Parathyroid adenoma (tissue), 2 donors: ENCODE measurements at regions not wholly inside any gene's neighbourhood (a gene's known extent, or its start where the extent isn't known, plus 50 kb on each side); places are given as distances from the start of the nearest gene placed in this dataset.

Experiments
- H2AFZ ChIP-seq: fragments of 300-600 bp; sonication (generic); one replicate; pipeline ENCODE4 v1.7.0; 2017; ENCODE audit warnings: antibody characterized with exemption, mild to moderate bottlenecking
- H3K27ac ChIP-seq: fragments of 300-600 bp; sonication (generic); one replicate; pipeline ENCODE4 v1.7.0; 2017
- H3K27me3 ChIP-seq: fragments of 300-600 bp; sonication (generic); one replicate; pipeline ENCODE4 v1.7.0; 2017; ENCODE audit warnings: low read length; ENCODE audit not compliant: control insufficient read depth, insufficient read depth
- H3K36me3 ChIP-seq: fragments of 300-600 bp; sonication (generic); one replicate; pipeline ENCODE4 v1.7.0; 2017; ENCODE audit warnings: low read length; ENCODE audit not compliant: control insufficient read depth, insufficient read depth
- H3K4me1 ChIP-seq: fragments of 300-600 bp; sonication (generic); one replicate; pipeline ENCODE4 v1.7.0; 2017; ENCODE audit warnings: control low read depth
- H3K4me2 ChIP-seq: fragments of 300-600 bp; sonication (generic); one replicate; pipeline ENCODE4 v1.7.0; 2017; ENCODE audit warnings: low read length
- H3K4me3 ChIP-seq: fragments of 300-600 bp; sonication (generic); one replicate; pipeline ENCODE4 v1.7.0; 2017; ENCODE audit warnings: low read depth, low read length
- H3K79me2 ChIP-seq: fragments of 300-600 bp; sonication (generic); one replicate; pipeline ENCODE4 v1.7.0; 2017; ENCODE audit warnings: control low read depth
- H3K9ac ChIP-seq: fragments of 300-600 bp; sonication (generic); one replicate; pipeline ENCODE4 v1.7.0; 2017; ENCODE audit warnings: mild to moderate bottlenecking
- H3K9me3 ChIP-seq: fragments of 300-600 bp; sonication (generic); one replicate; pipeline ENCODE4 v1.7.0; 2017; ENCODE audit warnings: low read length; ENCODE audit not compliant: control insufficient read depth
- TF ChIP-seq, protein P1 (sequence below): fragments of 300-600 bp; sonication (generic); IDR thresholded peaks from one replicate; pipeline ENCODE4 v1.7.0; 2017; ENCODE audit warnings: antibody characterized with exemption, mild to moderate bottlenecking
- donor health status: primary hyperparathyroidism.

DNA sequence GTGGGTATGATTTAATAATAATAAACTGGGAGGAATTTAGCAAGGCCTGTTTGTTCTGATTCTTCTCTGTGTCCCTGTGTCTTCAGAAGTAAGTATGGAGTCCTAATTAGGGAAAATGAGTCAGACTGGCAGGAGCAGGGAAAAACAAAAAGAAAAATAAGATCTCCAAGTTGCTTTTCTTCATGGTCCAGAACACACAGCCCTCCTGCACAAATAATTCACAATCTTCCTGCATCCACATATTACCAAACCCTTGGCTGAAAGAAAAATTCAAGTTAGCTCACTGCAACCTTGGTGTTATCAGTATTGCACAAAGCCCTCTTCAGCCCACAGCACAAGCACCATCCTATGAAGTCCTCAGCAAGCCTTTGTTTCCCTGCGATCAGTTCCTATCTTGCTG, 142.0 kb upstream of the LAMA2 start:
- Histone ChIP-seq H3K4me1 (no peaks in the 10 kb centered on the region), H3K4me3 (no peak overlapping the region), H2AFZ (no peak overlapping the region), H3K9ac (no peak overlapping the region), H3K79me2 (no peaks in the 10 kb centered on the region), H3K27ac (no peak overlapping the region), H3K9me3 (no peaks in the 10 kb centered on the region), H3K27me3 (no peaks in the 10 kb centered on the region), H3K36me3 (no peaks in the 10 kb centered on the region), H3K4me2 (no peak overlapping the region)
- TF ChIP-seq, protein P1, sequence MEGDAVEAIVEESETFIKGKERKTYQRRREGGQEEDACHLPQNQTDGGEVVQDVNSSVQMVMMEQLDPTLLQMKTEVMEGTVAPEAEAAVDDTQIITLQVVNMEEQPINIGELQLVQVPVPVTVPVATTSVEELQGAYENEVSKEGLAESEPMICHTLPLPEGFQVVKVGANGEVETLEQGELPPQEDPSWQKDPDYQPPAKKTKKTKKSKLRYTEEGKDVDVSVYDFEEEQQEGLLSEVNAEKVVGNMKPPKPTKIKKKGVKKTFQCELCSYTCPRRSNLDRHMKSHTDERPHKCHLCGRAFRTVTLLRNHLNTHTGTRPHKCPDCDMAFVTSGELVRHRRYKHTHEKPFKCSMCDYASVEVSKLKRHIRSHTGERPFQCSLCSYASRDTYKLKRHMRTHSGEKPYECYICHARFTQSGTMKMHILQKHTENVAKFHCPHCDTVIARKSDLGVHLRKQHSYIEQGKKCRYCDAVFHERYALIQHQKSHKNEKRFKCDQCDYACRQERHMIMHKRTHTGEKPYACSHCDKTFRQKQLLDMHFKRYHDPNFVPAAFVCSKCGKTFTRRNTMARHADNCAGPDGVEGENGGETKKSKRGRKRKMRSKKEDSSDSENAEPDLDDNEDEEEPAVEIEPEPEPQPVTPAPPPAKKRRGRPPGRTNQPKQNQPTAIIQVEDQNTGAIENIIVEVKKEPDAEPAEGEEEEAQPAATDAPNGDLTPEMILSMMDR, result no peak

DNA sequence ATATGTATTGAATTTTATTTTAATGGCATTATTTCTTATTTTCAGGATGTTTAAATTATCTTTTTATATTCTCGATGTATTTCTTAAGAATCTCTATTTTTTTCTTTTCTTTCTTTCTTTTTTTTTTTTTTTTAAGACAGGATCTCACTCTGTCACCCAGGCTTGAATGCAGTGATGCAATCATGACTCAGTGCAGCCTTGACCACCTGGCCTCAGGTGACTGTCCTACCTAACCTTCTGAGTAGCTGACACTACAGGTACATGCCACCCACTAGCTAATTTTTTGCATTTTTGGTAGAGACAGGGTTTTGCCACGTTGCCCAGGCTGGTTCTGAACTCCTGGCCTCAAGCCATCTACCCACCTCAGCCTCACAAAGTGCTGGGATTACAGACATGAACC, 143.8 kb upstream of the LAMA2 start:
- no peaks in the 10 kb centered on the region for H3K79me2 ChIP-seq
- TF ChIP-seq, protein P1, result no peak
- H3K4me1 ChIP-seq, result no peaks in the 10 kb centered on the region
- H3K27ac ChIP-seq, result no peak overlapping the region
- H3K4me2 ChIP-seq, result no peak overlapping the region
- H3K27me3 ChIP-seq, result no peaks in the 10 kb centered on the region
- no peaks in the 10 kb centered on the region for H3K9me3 ChIP-seq
- H2AFZ ChIP-seq, result no peak overlapping the region
- H3K4me3 ChIP-seq, result no peak overlapping the region
- H3K9ac ChIP-seq, result no peak overlapping the region
- H3K36me3 ChIP-seq, result no peaks in the 10 kb centered on the region

- no peaks in the 10 kb centered on the region for H3K79me2 ChIP-seq
- no peaks in the 10 kb centered on the region for H3K36me3 ChIP-seq
- no peak overlapping the region for H3K9ac ChIP-seq
- H3K27ac ChIP-seq, result no peak overlapping the region
- H3K9me3 ChIP-seq, result no peaks in the 10 kb centered on the region
- H3K4me3 ChIP-seq, result no peak overlapping the region
- H3K27me3 ChIP-seq, result no peaks in the 10 kb centered on the region
- no peak overlapping the region for H2AFZ ChIP-seq
- TF ChIP-seq, protein P1, result no peak
- H3K4me1 ChIP-seq, result no peaks in the 10 kb centered on the region
- no peak overlapping the region for H3K4me2 ChIP-seq
Measured at GRCh38 chr6:128738112-128738511, 144.8 kb upstream of the LAMA2 start.

DNA sequence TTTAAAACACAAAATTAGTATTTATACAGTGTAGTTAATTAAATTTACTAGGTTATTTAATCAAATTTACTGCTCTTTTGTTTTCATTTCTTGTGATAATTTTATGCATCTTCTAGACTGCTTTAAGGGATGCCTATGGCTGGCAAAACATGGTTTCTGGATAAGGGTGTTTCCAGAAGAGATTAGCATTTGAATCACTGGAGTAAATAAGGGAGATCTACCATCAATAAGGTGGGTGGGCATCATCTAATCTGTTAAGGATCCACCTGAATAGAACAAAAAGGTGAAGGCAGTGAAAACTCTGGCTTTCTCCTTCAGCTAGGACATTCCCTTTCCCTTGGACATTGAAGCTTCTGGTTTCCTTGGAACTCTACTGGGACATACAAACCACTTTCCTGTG, 146.2 kb upstream of the LAMA2 start:
- no peaks in the 10 kb centered on the region for H3K79me2 ChIP-seq
- H3K36me3 ChIP-seq, result no peaks in the 10 kb centered on the region
- H3K4me2 ChIP-seq, result no peak overlapping the region
- H3K27ac ChIP-seq, result no peak overlapping the region
- H3K9ac ChIP-seq, result no peak overlapping the region
- H3K4me3 ChIP-seq, result no peak overlapping the region
- H3K27me3 ChIP-seq, result no peaks in the 10 kb centered on the region
- H3K9me3 ChIP-seq, result no peaks in the 10 kb centered on the region
- H2AFZ ChIP-seq, result no peak overlapping the region
- H3K4me1 ChIP-seq, result no peaks in the 10 kb centered on the region
- TF ChIP-seq, protein P1, result no peak

- Histone ChIP-seq H3K36me3 (no peaks in the 10 kb centered on the region), H3K27ac (no peak overlapping the region), H3K79me2 (no peaks in the 10 kb centered on the region), H3K4me1 (no peaks in the 10 kb centered on the region), H3K27me3 (no peaks in the 10 kb centered on the region), H3K9me3 (no peaks in the 10 kb centered on the region), H3K9ac (no peak overlapping the region), H3K4me3 (no peak overlapping the region), H2AFZ (no peak overlapping the region), H3K4me2 (no peak overlapping the region)
- TF ChIP-seq, protein P1, result no peak
Measured at GRCh38 chr6:128731249-128732165, 151.4 kb upstream of the LAMA2 start.
